GM23338 (cell line): ENCODE measurements at regions not wholly inside any gene's neighbourhood (a gene's known extent, or its start where the extent isn't known, plus 50 kb on each side); places are given as distances from the start of the nearest gene placed in this dataset.

Experiments used
- ATAC-seq: fragments of 200-7000 bp; cut with Tn5 transposase; 3 replicates; pipeline ENCODE4 v1.9.1; 2020
- DNase-seq: peaks from one replicate; pipeline ENCODE4 v3.0.0-alpha.2; 2015; ENCODE audit warnings: low spot score
- H2AFZ ChIP-seq: fragments of 200-600 bp; sonication (generic); 2 replicates; pipeline ENCODE4 v1.8.0; 2016; ENCODE audit warnings: antibody characterized with exemption, mild to moderate bottlenecking, moderate library complexity
- H3F3A ChIP-seq: fragments of 200-600 bp; sonication (generic); replicated peaks from 2 replicates; pipeline ENCODE4 v1.8.0; 2017; ENCODE audit warnings: antibody characterized with exemption, mixed run types, low read depth
- H3K27ac ChIP-seq: fragments of 200-600 bp; sonication (generic); 2 replicates; pipeline ENCODE4 v1.6.1; 2016; ENCODE audit warnings: low read depth
- H3K27me3 ChIP-seq: fragments of 200-600 bp; sonication (generic); 2 replicates; pipeline ENCODE4 v1.8.0; 2016; ENCODE audit warnings: mild to moderate bottlenecking, mixed run types, moderate library complexity; ENCODE audit not compliant: insufficient read depth
- H3K36me3 ChIP-seq: fragments of 200-600 bp; sonication (generic); 2 replicates; pipeline ENCODE4 v1.8.0; 2016; ENCODE audit warnings: mild to moderate bottlenecking; ENCODE audit not compliant: insufficient read depth
- H3K4me1 ChIP-seq: fragments of 200-600 bp; sonication (generic); 2 replicates; pipeline ENCODE4 v1.8.0; 2016; ENCODE audit warnings: mild to moderate bottlenecking, moderate library complexity; ENCODE audit not compliant: insufficient read depth
- H3K4me2 ChIP-seq: fragments of 200-600 bp; sonication (generic); 2 replicates; pipeline ENCODE4 v1.7.1; 2017; ENCODE audit warnings: mixed run types
- H3K4me3 ChIP-seq: fragments of 200-600 bp; sonication (generic); 2 replicates; pipeline ENCODE4 v1.6.1; 2016; ENCODE audit warnings: mixed run types
- H3K79me2 ChIP-seq: fragments of 200-600 bp; sonication (generic); replicated peaks from 2 replicates; pipeline ENCODE4 v1.8.0; 2017; ENCODE audit warnings: mild to moderate bottlenecking; ENCODE audit not compliant: insufficient read depth
- H3K9me2 ChIP-seq: fragments of 200-600 bp; sonication (generic); 2 replicates; pipeline ENCODE4 v1.8.0; 2017; ENCODE audit not compliant: insufficient read depth
- H4K20me1 ChIP-seq: fragments of 200-600 bp; sonication (generic); replicated peaks from 2 replicates; pipeline ENCODE4 v1.8.0; 2017; ENCODE audit warnings: mild to moderate bottlenecking; ENCODE audit not compliant: insufficient read depth
- H3K27ac Mint-ChIP-seq: 2 replicates; pipeline ENCODE4 v1.8.0; 2020; ENCODE audit warnings: inconsistent platforms, mild to moderate bottlenecking, moderate library complexity, mixed read lengths
- H3K27me3 Mint-ChIP-seq: 3 replicates; pipeline ENCODE4 v1.8.0; 2022; ENCODE audit warnings: low read depth, mild to moderate bottlenecking, moderate library complexity, mixed read lengths, inconsistent platforms; ENCODE audit not compliant: insufficient read depth, poor library complexity
- H3K36me3 Mint-ChIP-seq: 3 replicates; pipeline ENCODE4 v1.8.0; 2021; ENCODE audit warnings: low read depth, mild to moderate bottlenecking, inconsistent platforms, moderate library complexity, mixed read lengths
- H3K4me1 Mint-ChIP-seq: 3 replicates; pipeline ENCODE4 v1.8.0; 2020; ENCODE audit warnings: mild to moderate bottlenecking, inconsistent platforms, mixed read lengths
- H3K4me3 Mint-ChIP-seq: 3 replicates; pipeline ENCODE4 v1.8.0; 2021; ENCODE audit warnings: moderate library complexity, mild to moderate bottlenecking, inconsistent platforms, mixed read lengths
- H3K9me3 Mint-ChIP-seq: 3 replicates; pipeline ENCODE4 v1.8.0; 2020; ENCODE audit warnings: moderate library complexity, mild to moderate bottlenecking, inconsistent platforms, mixed read lengths
- CREB1 ChIP-seq: fragments of 250-450 bp; sonication (Bioruptor Pico); IDR thresholded peaks from 2 replicates; pipeline ENCODE4 v1.5.0; 2020; ENCODE audit warnings: low read depth, mild to moderate bottlenecking, moderate library complexity
- CTCF ChIP-seq, 2 experiments: fragments of 200-600 bp in 1 of 2; sonication (generic) in 1 of 2; conservative IDR thresholded peaks; 2 replicates each; pipeline versions ENCODE4 v1.5.1 to v1.6.1; 2016 to 2017; ENCODE audit warnings: antibody characterized with exemption in 2 of 2, low read depth in 2 of 2, mild to moderate bottlenecking in 2 of 2, moderate library complexity in 1 of 2
- ETS1 ChIP-seq: IDR thresholded peaks from 2 replicates; pipeline ENCODE4 v1.6.1; 2016; ENCODE audit warnings: antibody characterized with exemption
- EZH2 ChIP-seq: fragments of 200-600 bp; sonication (generic); IDR thresholded peaks from one replicate; pipeline ENCODE4 v1.8.0; 2017; ENCODE audit warnings: antibody characterized with exemption, mild to moderate bottlenecking, low read depth; ENCODE audit not compliant: unreplicated experiment
- EZH2phosphoT487 ChIP-seq: fragments of 200-600 bp; sonication (generic); IDR thresholded peaks from one replicate; pipeline ENCODE4 v1.8.1; 2018; ENCODE audit warnings: antibody characterized with exemption; ENCODE audit not compliant: unreplicated experiment
- JUNB ChIP-seq: IDR thresholded peaks from one replicate; pipeline ENCODE4 v1.6.1; 2016; ENCODE audit warnings: antibody characterized with exemption; ENCODE audit not compliant: unreplicated experiment
- NANOG ChIP-seq: IDR thresholded peaks from 2 replicates; pipeline ENCODE4 v1.6.1; 2016; ENCODE audit warnings: antibody characterized with exemption, borderline replicate concordance
- POLR2AphosphoS5 ChIP-seq: IDR thresholded peaks from 2 replicates; pipeline ENCODE4 v1.6.1; 2016; ENCODE audit warnings: antibody characterized with exemption, low read depth
- REST ChIP-seq: IDR thresholded peaks from one replicate; pipeline ENCODE4 v1.6.1; 2018; ENCODE audit warnings: antibody characterized with exemption; ENCODE audit not compliant: unreplicated experiment
- STAT1 ChIP-seq: IDR thresholded peaks from one replicate; pipeline ENCODE4 v1.6.1; 2016; ENCODE audit warnings: antibody characterized with exemption; ENCODE audit not compliant: unreplicated experiment
- ZNF114 ChIP-seq: fragments of 250-450 bp; sonication (Bioruptor Pico); IDR thresholded peaks from 2 replicates; pipeline ENCODE4 v1.5.0; 2020; ENCODE audit warnings: mild to moderate bottlenecking, moderate library complexity
- ZNF331 ChIP-seq: fragments of 250-450 bp; sonication (Bioruptor Pico); IDR thresholded peaks from 2 replicates; pipeline ENCODE4 v1.5.0; 2020; ENCODE audit warnings: low read depth, mild to moderate bottlenecking, moderate library complexity
- ZNF462 ChIP-seq: fragments of 250-450 bp; sonication (Bioruptor Pico); IDR thresholded peaks from 2 replicates; pipeline ENCODE4 v1.5.0; 2020; ENCODE audit warnings: mild to moderate bottlenecking, moderate library complexity

GRCh38 chr1:104264521-104264920 lies 514.8 kb downstream of the AMY1C start:
- Histone ChIP-seq H4K20me1 (no peaks in the 10 kb centered on the region), H3K27me3 (no peaks in the 10 kb centered on the region), H3K79me2 (no peaks in the 10 kb centered on the region), H3F3A (no peaks in the 10 kb centered on the region), H3K36me3 (no peaks in the 10 kb centered on the region), H3K4me2 (no peak overlapping the region), H3K9me2 (no peaks in the 10 kb centered on the region), H3K4me1 (no peaks in the 10 kb centered on the region), H2AFZ (no peak overlapping the region), H3K4me3 (no peak overlapping the region), H3K27ac (no peak overlapping the region)
- 0 out of 3 replicates have a peak, but pooled peaks cover 2% of the 10 kb centered on the region for H3K4me1 Mint-ChIP-seq
- no peak for TF ChIP-seq ZNF114 (CRISPR knock-in tag)
- no peak for TF ChIP-seq POLR2AphosphoS5
- no peak for TF ChIP-seq EZH2
- no peak for TF ChIP-seq CREB1
- TF ChIP-seq CTCF (conservative IDR thresholded peaks at IDR 0.05; ENCODE audit: low read depth in 2 of 2): no peak
- TF ChIP-seq ETS1: no peak
- TF ChIP-seq NANOG: no peak
- no peak for TF ChIP-seq EZH2phosphoT487
- TF ChIP-seq STAT1: no peak
- TF ChIP-seq ZNF331 (CRISPR knock-in tag): no peak
- TF ChIP-seq JUNB: no peak
- TF ChIP-seq REST: no peak
- TF ChIP-seq ZNF462 (CRISPR knock-in tag): no peak
- peaks cover 4% of the 10 kb centered on the region; the same call in 1 of the 3 replicates for H3K36me3 Mint-ChIP-seq
- peaks cover 5% of the 10 kb centered on the region; the same call in 2 of the 3 replicates for H3K9me3 Mint-ChIP-seq
- no peak for ATAC-seq
- no peak for DNase-seq
- no peak overlapping the region for H3K4me3 Mint-ChIP-seq
- H3K27ac Mint-ChIP-seq: no peak overlapping the region
- H3K27me3 Mint-ChIP-seq: peaks cover 2% of the 10 kb centered on the region
